Right lobe of liver (tissue), 6 donors: ENCODE measurements at regions not wholly inside any gene's neighbourhood (a gene's known extent, or its start where the extent isn't known, plus 50 kb on each side); places are given as distances from the start of the nearest gene placed in this dataset.

ENCODE experiments used
- ATAC-seq, 4 donors: fragments of 200-7000 bp; cut with Tn5 transposase; one replicate each; pipeline ENCODE4 v1.9.1; 2020; ENCODE audit warnings: mild to moderate bottlenecking in 4 of 4, moderate library complexity in 4 of 4
- DNase-seq, 3 donors: peaks; one replicate each; pipeline ENCODE4 v3.0.0-alpha.2; 2020
- H3K27ac ChIP-seq, 3 donors: fragments of 200-600 bp; one replicate each; pipeline ENCODE4 v1.8.0; 2022
- H3K27me3 ChIP-seq, 2 donors: fragments of 200-600 bp; one replicate each; pipeline ENCODE4 v1.8.0; 2022
- H3K36me3 ChIP-seq, 4 donors: fragments of 200-600 bp; sonication (generic) in 1 of 4; one replicate each; pipeline versions ENCODE4 v1.5.1 to v1.8.0; 2017 to 2022; ENCODE audit warnings: control low read depth in 1 of 4
- H3K4me1 ChIP-seq, 4 donors: fragments of 200-600 bp; sonication (generic) in 1 of 4; one replicate each; pipeline versions ENCODE4 v1.5.1 to v1.8.0; 2017 to 2022; ENCODE audit warnings: control low read depth in 1 of 4
- H3K4me3 ChIP-seq, 3 donors: fragments of 200-600 bp; one replicate each; pipeline ENCODE4 v1.8.0; 2022
- H3K9me3 ChIP-seq, 4 donors: fragments of 200-600 bp; sonication (generic) in 1 of 4; one replicate each; pipeline versions ENCODE4 v1.5.1 to v1.8.0; 2017 to 2022; ENCODE audit warnings: control low read depth in 1 of 4
- POLR2A ChIP-seq: fragments of 450-650 bp; IDR thresholded peaks from one replicate; pipeline ENCODE4 v1.6.1; 2017; ENCODE audit warnings: antibody characterized with exemption, mild to moderate bottlenecking
- WGBS: methylation state at CpG from one replicate; pipeline ENCODE4 v1.1.6; 2018; ENCODE audit warnings: low coverage, low lambda C conversion rate; ENCODE audit not compliant: insufficient coverage; ENCODE audit errors: missing lambda C conversion rate; 5-methylcytosine and 5-hydroxymethylcytosine counted together
- intact Hi-C, 2 donors: fragments of 100-400 bp; cut with DNase I; formaldehyde crosslinking; loops; one replicate each; pipeline versions ENCODE4 v1.11.2 to v1.14.1; 2022
- TF ChIP-seq, protein P1 (sequence below), 4 donors: fragments of 200-600 bp in 3 of 4; fragments of 450-650 bp in 1 of 4; IDR thresholded peaks; one replicate each; pipeline versions ENCODE4 v1.5.1 to v1.8.0; 2016 to 2022; ENCODE audit warnings: antibody characterized with exemption in 4 of 4, mild to moderate bottlenecking in 2 of 4
- donor health status: DM: no; HTN: yes; CAD: no.
- donor health status: DM: no; HTN: no; CAD: no.
- donor health status: DM: no; HTN: no; CAD: no.
- donor health status: DM: no; HTN: yes; CAD: no.
- donor health status: DM: no; HTN: yes; CAD: no.

GRCh38 chr6:119463081-119463626, 113.6 kb upstream of the MAN1A1 start:
- ATAC-seq = no peak
- Histone ChIP-seq H3K4me3 (no peak overlapping the region), H3K9me3 (no peaks in the 10 kb centered on the region), H3K27me3 (no peaks in the 10 kb centered on the region), H3K27ac (no peak overlapping the region), H3K36me3 (no peaks in the 10 kb centered on the region), H3K4me1 (no peaks in the 10 kb centered on the region)
- WGBS = 77% methylated on average over 4 of the region's 4 CpGs
- intact Hi-C loops = no loop called here
- DNase-seq = no peak
- no peak for TF ChIP-seq POLR2A
- TF ChIP-seq, protein P1, sequence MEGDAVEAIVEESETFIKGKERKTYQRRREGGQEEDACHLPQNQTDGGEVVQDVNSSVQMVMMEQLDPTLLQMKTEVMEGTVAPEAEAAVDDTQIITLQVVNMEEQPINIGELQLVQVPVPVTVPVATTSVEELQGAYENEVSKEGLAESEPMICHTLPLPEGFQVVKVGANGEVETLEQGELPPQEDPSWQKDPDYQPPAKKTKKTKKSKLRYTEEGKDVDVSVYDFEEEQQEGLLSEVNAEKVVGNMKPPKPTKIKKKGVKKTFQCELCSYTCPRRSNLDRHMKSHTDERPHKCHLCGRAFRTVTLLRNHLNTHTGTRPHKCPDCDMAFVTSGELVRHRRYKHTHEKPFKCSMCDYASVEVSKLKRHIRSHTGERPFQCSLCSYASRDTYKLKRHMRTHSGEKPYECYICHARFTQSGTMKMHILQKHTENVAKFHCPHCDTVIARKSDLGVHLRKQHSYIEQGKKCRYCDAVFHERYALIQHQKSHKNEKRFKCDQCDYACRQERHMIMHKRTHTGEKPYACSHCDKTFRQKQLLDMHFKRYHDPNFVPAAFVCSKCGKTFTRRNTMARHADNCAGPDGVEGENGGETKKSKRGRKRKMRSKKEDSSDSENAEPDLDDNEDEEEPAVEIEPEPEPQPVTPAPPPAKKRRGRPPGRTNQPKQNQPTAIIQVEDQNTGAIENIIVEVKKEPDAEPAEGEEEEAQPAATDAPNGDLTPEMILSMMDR (IDR thresholded peaks at IDR 0.05) = no peak

GRCh38 chr6:119461187-119461586, 111.6 kb upstream of the MAN1A1 start:
- WGBS = 30% methylated on average over 1 of the region's 1 CpG
- H3K9me3 ChIP-seq = no peaks in the 10 kb centered on the region
- no peak for DNase-seq
- H3K4me1 ChIP-seq = no peaks in the 10 kb centered on the region
- no peaks in the 10 kb centered on the region for H3K27me3 ChIP-seq
- ATAC-seq = no peak
- no peak overlapping the region for H3K27ac ChIP-seq
- H3K36me3 ChIP-seq = no peaks in the 10 kb centered on the region
- H3K4me3 ChIP-seq = no peak overlapping the region
- intact Hi-C loops = no loop called here
- TF ChIP-seq, protein P1 (IDR thresholded peaks at IDR 0.05) = no peak
- no peak for TF ChIP-seq POLR2A

GRCh38 chr6:119459207-119459974, 109.8 kb upstream of the MAN1A1 start:
- ATAC-seq = no peak
- no peak overlapping the region for H3K27ac ChIP-seq

GRCh38 chr6:119454714-119455113, 105.2 kb upstream of the MAN1A1 start:
- intact Hi-C loops = no loop called here
- H3K27ac ChIP-seq = no peak overlapping the region
- 53% methylated on average over 2 of the region's 2 CpGs for WGBS
- no peaks in the 10 kb centered on the region for H3K27me3 ChIP-seq
- no peaks in the 10 kb centered on the region for H3K36me3 ChIP-seq
- TF ChIP-seq, protein P1 (IDR thresholded peaks at IDR 0.05) = no peak
- TF ChIP-seq POLR2A = no peak
- H3K4me3 ChIP-seq = no peak overlapping the region
- no peaks in the 10 kb centered on the region for H3K4me1 ChIP-seq
- no peaks in the 10 kb centered on the region for H3K9me3 ChIP-seq
- no peak for ATAC-seq
- DNase-seq = no peak

More at GRCh38 chr6:119459207-119459974, 109.8 kb upstream of the MAN1A1 start:
- H3K9me3 ChIP-seq = no peaks in the 10 kb centered on the region
- TF ChIP-seq, protein P1 (IDR thresholded peaks at IDR 0.05) = no peak
- no peak for TF ChIP-seq POLR2A
- intact Hi-C loops = no loop called here
- H3K36me3 ChIP-seq = no peaks in the 10 kb centered on the region
- H3K4me1 ChIP-seq = no peaks in the 10 kb centered on the region
- H3K4me3 ChIP-seq = no peak overlapping the region
- WGBS = 61% methylated on average over 6 of the region's 6 CpGs
- H3K27me3 ChIP-seq = no peaks in the 10 kb centered on the region
- no peak for DNase-seq
